Upper lobe of left lung (tissue), 6 donors: ENCODE measurements at regions not wholly inside any gene's neighbourhood (a gene's known extent, or its start where the extent isn't known, plus 50 kb on each side); places are given as distances from the start of the nearest gene placed in this dataset.

Experiments used
- ATAC-seq, 2 donors: fragments of 200-7000 bp; cut with Tn5 transposase; one replicate each; pipeline ENCODE4 v1.9.1; 2022; ENCODE audit warnings: mild to moderate bottlenecking in 2 of 2, moderate library complexity in 2 of 2; ENCODE audit not compliant: low FRiP score in 2 of 2
- DNase-seq, 2 donors: peaks; one replicate each; pipeline ENCODE4 v3.0.0-alpha.2; 2019 to 2020
- H3K27ac ChIP-seq, 4 donors: fragments of 200-600 bp; sonication (generic); one replicate each; pipeline ENCODE4 v1.5.1; 2016 to 2019
- H3K27me3 ChIP-seq, 4 donors: fragments of 200-600 bp; sonication (generic); one replicate each; pipeline ENCODE4 v1.5.1; 2017 to 2019
- H3K36me3 ChIP-seq, 4 donors: fragments of 200-600 bp; sonication (generic); one replicate each; pipeline ENCODE4 v1.5.1; 2016 to 2019
- H3K4me1 ChIP-seq, 4 donors: fragments of 200-600 bp; sonication (generic); one replicate each; pipeline ENCODE4 v1.5.1; 2018 to 2019
- H3K4me3 ChIP-seq, 4 donors: fragments of 200-600 bp; sonication (generic); one replicate each; pipeline ENCODE4 v1.5.1; 2017 to 2019; ENCODE audit warnings: mild to moderate bottlenecking in 2 of 4, moderate library complexity in 1 of 4
- H3K9me3 ChIP-seq, 4 donors: fragments of 200-600 bp; sonication (generic); one replicate each; pipeline ENCODE4 v1.5.1; 2018 to 2019
- CTCF ChIP-seq, 6 experiments: fragments of 450-650 bp in 4 of 6; fragments of 200-600 bp in 2 of 6; sonication (generic) in 2 of 6; IDR thresholded peaks; one replicate each; pipeline ENCODE4 v1.5.1; 2016 to 2019; ENCODE audit warnings: antibody characterized with exemption in 6 of 6
- EP300 ChIP-seq, 4 donors: sonication (generic); formaldehyde crosslinking; IDR thresholded peaks; one replicate each; pipeline ENCODE4 v1.5.1; 2017; ENCODE audit warnings: antibody characterized with exemption in 4 of 4, control low read depth in 2 of 4
- POLR2A ChIP-seq, 4 donors: fragments of 450-650 bp; IDR thresholded peaks; one replicate each; pipeline ENCODE4 v1.5.1; 2016 to 2017; ENCODE audit warnings: antibody characterized with exemption in 4 of 4, mild to moderate bottlenecking in 2 of 4
- POLR2AphosphoS5 ChIP-seq, 2 donors: sonication (generic); formaldehyde crosslinking; IDR thresholded peaks; one replicate each; pipeline ENCODE4 v1.5.1; 2017; ENCODE audit warnings: antibody characterized with exemption in 2 of 2
- WGBS, 2 donors: methylation state at CpG; one replicate each; pipeline ENCODE4 v1.1.5; 2017 to 2018; 5-methylcytosine and 5-hydroxymethylcytosine counted together
- donor health status: DM: no; HTN: no; CAD: no; lungs with moderate emphysema.
- donor health status: DM: no; HTN: yes; CAD: no; lungs with severe emphysema.

- DNase-seq (no peak), ATAC-seq (peak; percentile 45 to 49)
- Histone ChIP-seq H3K4me3 (no peak overlapping the region), H3K27me3 (no peaks in the 10 kb centered on the region), H3K27ac (peak overlapping the region in 2 of 4 donors; percentile 24 to 32), H3K4me1 (peaks cover 0 to 12% (median 3%) of the 10 kb centered on the region in 4 donors), H3K9me3 (no peaks in the 10 kb centered on the region), H3K36me3 (no peaks in the 10 kb centered on the region)
- TF ChIP-seq CTCF (IDR thresholded peaks at IDR 0.05) (no peak), POLR2AphosphoS5 (IDR thresholded peaks at IDR 0.05) (peak; percentile 35 to 41)
- WGBS, 2 donors: 82 to 89% methylated on average over 6 of the region's 6 CpGs
Observed at GRCh38 chr12:92574911-92575570, 127.7 kb upstream of the PLEKHG7 start.

- Histone ChIP-seq H3K27me3 (no peaks in the 10 kb centered on the region), H3K4me3 (no peak overlapping the region), H3K27ac (peak overlapping the region in 2 of 4 donors; percentile 24 to 32), H3K36me3 (no peaks in the 10 kb centered on the region), H3K9me3 (no peaks in the 10 kb centered on the region), H3K4me1 (peaks cover 0 to 13% (median 5%) of the 10 kb centered on the region in 4 donors)
- TF ChIP-seq POLR2A (IDR thresholded peaks at IDR 0.05): no peak
- no peak for TF ChIP-seq POLR2AphosphoS5 (IDR thresholded peaks at IDR 0.05)
- peak in 4 of 6 experiments; percentile 8 to 28 (median 18) for TF ChIP-seq CTCF (IDR thresholded peaks at IDR 0.05)
- no peak for DNase-seq
- WGBS, 2 donors: 79% methylated on average over 7 to 8 of the region's 8 CpGs
- ATAC-seq: peak; percentile 25 to 34
Observed at GRCh38 chr12:92574051-92574783, 128.6 kb upstream of the PLEKHG7 start.

GRCh38 chr12:92573104-92573503 is 129.7 kb upstream of the PLEKHG7 start:
- DNase-seq: no peak
- no peak overlapping the region for H3K27ac ChIP-seq
- peaks cover 4 to 23% (median 9%) of the 10 kb centered on the region in 4 donors for H3K4me1 ChIP-seq
- H3K9me3 ChIP-seq: no peaks in the 10 kb centered on the region
- H3K36me3 ChIP-seq: no peaks in the 10 kb centered on the region
- no peak for ATAC-seq
- no peak overlapping the region for H3K4me3 ChIP-seq
- TF ChIP-seq CTCF (IDR thresholded peaks at IDR 0.05) (no peak), EP300 (IDR thresholded peaks at IDR 0.05) (no peak), POLR2A (IDR thresholded peaks at IDR 0.05) (no peak), POLR2AphosphoS5 (IDR thresholded peaks at IDR 0.05) (no peak)
- 81 to 90% methylated on average over 4 of the region's 4 CpGs for WGBS, 2 donors
- H3K27me3 ChIP-seq: no peaks in the 10 kb centered on the region

GRCh38 chr12:92571844-92572543 is 130.8 kb upstream of the PLEKHG7 start:
- peaks cover 4 to 23% (median 9%) of the 10 kb centered on the region in 4 donors for H3K4me1 ChIP-seq
- no peak for ATAC-seq
- DNase-seq: no peak
- no peaks in the 10 kb centered on the region for H3K9me3 ChIP-seq
- 92 to 96% methylated on average over 8 of the region's 8 CpGs for WGBS, 2 donors
- TF ChIP-seq POLR2A (IDR thresholded peaks at IDR 0.05) (no peak), POLR2AphosphoS5 (IDR thresholded peaks at IDR 0.05) (no peak), EP300 (IDR thresholded peaks at IDR 0.05) (no peak), CTCF (IDR thresholded peaks at IDR 0.05) (no peak)
- no peak overlapping the region for H3K27ac ChIP-seq
- H3K4me3 ChIP-seq: no peak overlapping the region
- H3K27me3 ChIP-seq: no peaks in the 10 kb centered on the region
- H3K36me3 ChIP-seq: no peaks in the 10 kb centered on the region
